Aorta (tissue), 5 donors: ENCODE measurements at regions not wholly inside any gene's neighbourhood (a gene's known extent, or its start where the extent isn't known, plus 50 kb on each side); places are given as distances from the start of the nearest gene placed in this dataset.

Source experiments
- ATAC-seq: fragments of 200-7000 bp; cut with Tn5 transposase; one replicate; pipeline ENCODE4 v1.9.1; 2022; ENCODE audit warnings: moderate library complexity; ENCODE audit not compliant: low FRiP score
- DNase-seq, 2 donors: peaks; one replicate each; pipeline ENCODE4 v3.0.0-alpha.2; 2020
- H3K27ac ChIP-seq, 2 donors: one replicate each; pipeline ENCODE4 v1.5.1; 2013; ENCODE audit warnings: low read length in 2 of 2, mild to moderate bottlenecking in 2 of 2, moderate library complexity in 2 of 2, control low read depth in 1 of 2, inconsistent platforms in 1 of 2, low read depth in 1 of 2
- H3K27me3 ChIP-seq, 2 donors: one replicate each; pipeline ENCODE4 v1.6.1; 2013; ENCODE audit warnings: control low read depth in 1 of 2, low read length in 1 of 2, mild to moderate bottlenecking in 1 of 2, moderate library complexity in 1 of 2; ENCODE audit not compliant: insufficient read depth in 2 of 2, control insufficient read depth in 1 of 2
- H3K36me3 ChIP-seq, 2 donors: one replicate each; pipeline ENCODE4 v1.6.1; 2013; ENCODE audit warnings: control low read depth in 1 of 2, low read length in 1 of 2, mild to moderate bottlenecking in 1 of 2; ENCODE audit not compliant: insufficient read depth in 2 of 2, control insufficient read depth in 1 of 2
- H3K4me1 ChIP-seq, 2 donors: one replicate each; pipeline ENCODE4 v1.6.1; 2013; ENCODE audit warnings: low read length in 2 of 2, control low read depth in 1 of 2, mild to moderate bottlenecking in 1 of 2, moderate library complexity in 1 of 2; ENCODE audit not compliant: insufficient read depth in 2 of 2, control insufficient read depth in 1 of 2
- H3K4me3 ChIP-seq, 2 donors: one replicate each; pipeline ENCODE4 v1.5.1; 2013; ENCODE audit warnings: low read length in 2 of 2, control low read depth in 1 of 2, mild to moderate bottlenecking in 1 of 2
- H3K9me3 ChIP-seq: one replicate; pipeline ENCODE4 v1.6.1; 2013; ENCODE audit warnings: mild to moderate bottlenecking, low read length; ENCODE audit not compliant: control insufficient read depth
- WGBS, 2 donors: extraction: QIAGEN DNeasy Blood & Tissue Kit; methylation state at CpG; one replicate each; pipeline ENCODE4 v1.1.7; 2013; 5-methylcytosine and 5-hydroxymethylcytosine counted together
- intact Hi-C, 2 donors: fragments of 100-400 bp; cut with DNase I; formaldehyde crosslinking; loops; one replicate each; pipeline versions ENCODE4 v1.14.2 to v1.15.0; 2022
- donor health status: healthy with polysubstance abuse.
- donor health status: Bipolar disorder and iron deficiency.
- donor health status: DM: no; HTN: no; CAD: no.
- donor health status: DM: no; HTN: no; CAD: no.
- donor health status: DM: yes; HTN: yes; CAD: no.

GRCh38 chr2:78553866-78554647, 471.4 kb upstream of the REG3G start:
- Histone ChIP-seq H3K27me3 (no peaks in the 10 kb centered on the region), H3K4me1 (no peaks in the 10 kb centered on the region), H3K27ac (no peak overlapping the region), H3K36me3 (no peaks in the 10 kb centered on the region), H3K9me3 (no peaks in the 10 kb centered on the region), H3K4me3 (no peak overlapping the region)
- DNase-seq (no peak), ATAC-seq (no peak)
- 46 to 51% methylated on average over 3 of the region's 3 CpGs for WGBS, 2 donors
- intact Hi-C loops: no loop called here

- Histone ChIP-seq H3K4me3 (no peak overlapping the region), H3K9me3 (no peaks in the 10 kb centered on the region), H3K36me3 (no peaks in the 10 kb centered on the region), H3K27ac (no peak overlapping the region), H3K27me3 (no peaks in the 10 kb centered on the region), H3K4me1 (peaks cover 0 to 2% of the 10 kb centered on the region in 2 donors)
- intact Hi-C loops: no loop called here
- DNase-seq (no peak), ATAC-seq (no peak)
Measured at GRCh38 chr2:78561876-78562275, 463.6 kb upstream of the REG3G start.

DNA sequence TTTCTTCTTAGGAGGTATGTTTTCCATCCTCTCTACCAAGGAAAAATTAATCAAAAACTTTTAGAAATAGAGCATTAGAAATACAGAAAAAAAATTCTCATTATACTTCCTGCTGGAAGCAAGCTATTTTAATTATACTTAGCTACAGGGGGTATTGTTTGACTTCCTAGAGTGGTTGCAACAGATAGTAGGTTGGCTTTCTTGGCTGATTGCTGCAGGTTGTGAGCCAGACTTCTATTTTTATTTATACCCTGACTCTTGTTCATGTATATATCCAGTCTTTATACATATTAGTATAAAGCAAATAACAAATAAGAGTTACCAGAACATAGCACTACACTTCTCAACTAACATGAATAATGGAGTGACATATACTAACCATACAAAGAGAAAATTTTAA, 460.8 kb upstream of the REG3G start:
- Histone ChIP-seq H3K4me3 (no peak overlapping the region), H3K27ac (no peak overlapping the region), H3K4me1 (peaks cover 0 to 2% of the 10 kb centered on the region in 2 donors), H3K27me3 (no peaks in the 10 kb centered on the region), H3K9me3 (no peaks in the 10 kb centered on the region), H3K36me3 (no peaks in the 10 kb centered on the region)
- intact Hi-C loops: no loop called here
- no peak for DNase-seq
- no peak for ATAC-seq

- H3K4me3 ChIP-seq: no peak overlapping the region
- H3K36me3 ChIP-seq: no peaks in the 10 kb centered on the region
- no peak overlapping the region for H3K27ac ChIP-seq
- ATAC-seq (no peak), DNase-seq (no peak)
- no peaks in the 10 kb centered on the region for H3K9me3 ChIP-seq
- no peaks in the 10 kb centered on the region for H3K27me3 ChIP-seq
- intact Hi-C loops: no loop called here
- H3K4me1 ChIP-seq: no peaks in the 10 kb centered on the region
- WGBS, 2 donors: 57 to 64% methylated on average over 6 of the region's 6 CpGs
Measured at GRCh38 chr2:78568782-78569373, 456.6 kb upstream of the REG3G start.

DNA sequence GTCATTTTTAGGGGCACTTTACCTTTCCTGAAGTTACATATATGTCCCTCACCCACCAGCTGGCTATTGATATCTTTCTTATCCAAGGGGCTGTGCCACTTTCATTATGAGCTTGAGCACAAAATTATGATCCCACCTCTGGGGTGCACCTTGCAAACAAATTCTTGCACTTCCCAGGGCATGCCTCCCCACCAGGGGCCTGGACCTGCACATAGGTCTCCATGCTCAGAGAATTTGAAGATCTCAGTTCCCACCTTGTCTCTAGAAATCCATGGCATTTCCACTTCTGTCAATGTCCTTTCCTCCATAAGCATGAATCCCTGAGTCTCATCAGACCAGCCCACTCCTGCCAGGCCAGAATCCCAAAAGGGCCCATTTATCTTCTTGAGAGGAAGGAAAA, 449.1 kb upstream of the REG3G start:
- ATAC-seq: no peak
- H3K27ac ChIP-seq: no peak overlapping the region
- intact Hi-C loops: no loop called here

DNA sequence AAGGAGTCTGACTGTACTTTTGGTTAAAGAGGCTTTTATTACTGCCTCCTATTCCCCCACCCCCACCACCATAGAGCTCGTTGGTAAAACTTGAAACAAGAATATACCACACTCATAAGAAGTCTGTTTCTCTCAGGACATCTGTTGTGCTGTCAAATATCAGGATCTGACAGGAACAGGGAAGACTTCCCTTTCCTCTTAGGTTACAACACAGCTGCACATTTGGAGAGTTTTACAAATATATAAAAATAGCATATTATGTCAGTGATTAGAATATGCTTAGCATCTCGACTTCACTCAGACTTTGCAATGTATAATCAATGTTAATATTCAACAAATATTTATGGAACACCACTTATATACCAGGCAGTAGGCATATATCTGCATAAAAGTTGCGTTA, 439.6 kb upstream of the REG3G start:
- Histone ChIP-seq H3K9me3 (no peaks in the 10 kb centered on the region), H3K4me3 (no peak overlapping the region), H3K27ac (no peak overlapping the region), H3K27me3 (no peaks in the 10 kb centered on the region), H3K36me3 (no peaks in the 10 kb centered on the region), H3K4me1 (no peaks in the 10 kb centered on the region)
- ATAC-seq: no peak
- DNase-seq: no peak
- WGBS, 2 donors: 39 to 56% methylated on average over 3 of the region's 3 CpGs
- intact Hi-C loops: no loop called here

More for the DNA sequence above, 449.1 kb upstream of the REG3G start:
- H3K27me3 ChIP-seq: no peaks in the 10 kb centered on the region
- H3K4me1 ChIP-seq: no peaks in the 10 kb centered on the region
- no peak for DNase-seq
- no peaks in the 10 kb centered on the region for H3K9me3 ChIP-seq
- no peak overlapping the region for H3K4me3 ChIP-seq
- H3K36me3 ChIP-seq: no peaks in the 10 kb centered on the region

DNA sequence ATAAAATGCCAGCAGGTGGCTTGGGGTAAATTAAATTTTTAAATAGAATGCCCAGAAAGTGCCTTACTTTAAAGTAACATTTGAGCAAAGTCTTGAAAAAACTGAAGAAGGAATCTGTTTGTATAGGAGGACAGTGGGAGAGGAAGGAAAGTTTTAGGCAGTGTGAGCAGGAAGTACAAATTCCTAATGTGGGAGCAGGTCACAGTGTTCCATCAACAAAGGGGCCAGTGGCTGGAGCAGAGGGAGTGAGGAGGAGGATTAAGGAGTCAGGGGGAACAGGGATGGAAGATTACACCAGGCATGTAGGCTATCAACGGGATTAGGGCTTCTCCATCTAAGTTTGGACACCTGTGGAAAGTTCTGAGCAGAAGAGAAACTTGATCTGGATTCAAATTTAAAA, 439.2 kb upstream of the REG3G start:
- no peaks in the 10 kb centered on the region for H3K36me3 ChIP-seq
- intact Hi-C loops: no loop called here
- H3K4me3 ChIP-seq: no peak overlapping the region
- H3K27ac ChIP-seq: no peak overlapping the region
- WGBS, 2 donors: 57 to 70% methylated on average over 1 of the region's 1 CpG
- ATAC-seq (no peak), DNase-seq (no peak)
- no peaks in the 10 kb centered on the region for H3K27me3 ChIP-seq
- no peaks in the 10 kb centered on the region for H3K9me3 ChIP-seq
- H3K4me1 ChIP-seq: no peaks in the 10 kb centered on the region

DNA sequence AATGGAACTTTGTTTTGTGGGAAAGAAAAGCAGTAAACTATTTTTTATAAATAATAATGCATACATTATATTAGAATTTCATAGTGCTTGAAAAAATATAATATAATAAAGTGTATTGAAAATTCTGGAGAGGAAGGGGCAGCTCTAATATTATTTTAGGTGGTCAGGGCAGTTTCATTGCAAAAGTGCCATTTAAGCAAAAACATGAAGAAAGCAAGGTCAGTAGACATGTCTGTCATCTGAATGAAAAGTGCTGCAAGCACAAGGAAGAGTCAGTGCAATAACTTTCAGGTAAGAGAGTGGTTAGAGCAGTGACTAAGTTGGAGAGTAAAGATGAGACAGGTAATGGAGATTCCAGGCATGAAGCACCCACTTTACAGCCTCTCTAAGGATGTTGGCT, 435.6 kb upstream of the REG3G start:
- Histone ChIP-seq H3K9me3 (peaks cover 2% of the 10 kb centered on the region), H3K27ac (no peak overlapping the region), H3K36me3 (no peaks in the 10 kb centered on the region), H3K4me1 (no peaks in the 10 kb centered on the region), H3K27me3 (no peaks in the 10 kb centered on the region), H3K4me3 (no peak overlapping the region)
- no peak for ATAC-seq
- DNase-seq: no peak
- intact Hi-C loops: no loop called here

GRCh38 chr2:78592491-78592890, 433.0 kb upstream of the REG3G start:
- 71 to 76% methylated on average over 3 of the region's 3 CpGs for WGBS, 2 donors
- Histone ChIP-seq H3K27me3 (no peaks in the 10 kb centered on the region), H3K36me3 (no peaks in the 10 kb centered on the region), H3K4me3 (no peak overlapping the region), H3K4me1 (no peaks in the 10 kb centered on the region), H3K9me3 (peaks cover 2% of the 10 kb centered on the region), H3K27ac (no peak overlapping the region)
- DNase-seq: no peak
- no peak for ATAC-seq
- intact Hi-C loops: no loop called here
